Eye (tissue), 1 donor: ENCODE measurements at regions not wholly inside any gene's neighbourhood (a gene's known extent, or its start where the extent isn't known, plus 50 kb on each side); places are given as distances from the start of the nearest gene placed in this dataset.

ENCODE experiments used
- DNase-seq: peaks from one replicate; pipeline ENCODE4 v3.0.0-alpha.2; 2015

- no peak for DNase-seq
Observed at GRCh38 chr12:124391340-124392261, 96.7 kb downstream of the RFLNA start.

- DNase-seq, result no peak
Observed at GRCh38 chr12:124390442-124391097, 95.7 kb downstream of the RFLNA start.

- no peak for DNase-seq
Observed at GRCh38 chr12:124389725-124390441, 95.0 kb downstream of the RFLNA start.

GRCh38 chr12:124389138-124389724 lies 94.3 kb downstream of the RFLNA start:
- peak; percentile 88 for DNase-seq

GRCh38 chr12:124388679-124389137 lies 93.8 kb downstream of the RFLNA start:
- peak; percentile 92 for DNase-seq

- DNase-seq, result no peak
Observed at GRCh38 chr12:124388038-124388671, 93.3 kb downstream of the RFLNA start.

DNA sequence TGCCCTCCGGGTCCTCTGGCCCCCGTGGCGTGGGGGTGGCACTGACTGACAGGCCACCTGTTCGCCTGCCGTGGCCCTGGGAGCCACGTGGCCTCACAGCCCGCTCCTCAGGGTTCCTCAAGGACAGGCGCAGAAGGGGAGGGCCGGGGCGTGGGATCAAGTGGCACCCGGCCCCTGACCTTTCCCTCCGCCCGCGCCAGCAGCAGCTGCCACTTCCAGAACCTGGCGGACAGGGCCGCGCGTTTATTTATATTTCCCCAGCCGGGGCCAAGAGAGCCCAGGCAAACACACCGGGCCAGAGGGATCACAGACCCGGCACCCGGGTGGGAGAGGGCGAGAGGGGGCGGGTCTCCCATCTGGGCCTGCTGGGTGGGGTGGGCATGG lies 92.6 kb downstream of the RFLNA start:
- no peak for DNase-seq

GRCh38 chr12:124386661-124387527 lies 92.0 kb downstream of the RFLNA start:
- no peak for DNase-seq

DNA sequence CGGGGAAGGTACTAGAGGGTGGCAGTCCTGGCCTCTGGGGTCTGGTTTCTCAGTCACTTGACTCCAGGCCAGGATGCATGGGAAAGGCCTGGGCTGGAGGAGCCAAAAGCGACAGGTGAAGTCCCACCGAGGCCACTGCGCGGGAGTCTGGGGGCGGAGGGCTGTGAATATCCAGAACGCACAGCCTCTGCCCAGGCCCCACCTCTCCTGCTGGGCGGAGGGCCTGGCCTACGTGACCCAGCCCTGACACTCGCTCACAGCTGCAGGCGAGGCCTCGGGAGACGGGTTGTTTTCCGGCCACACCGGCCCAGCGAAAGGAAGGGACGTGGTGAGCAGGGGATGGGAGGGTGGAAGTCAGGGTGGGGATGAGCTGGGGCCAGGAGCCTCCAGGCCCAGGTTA lies 91.2 kb downstream of the RFLNA start:
- DNase-seq, result peak; percentile 39

DNA sequence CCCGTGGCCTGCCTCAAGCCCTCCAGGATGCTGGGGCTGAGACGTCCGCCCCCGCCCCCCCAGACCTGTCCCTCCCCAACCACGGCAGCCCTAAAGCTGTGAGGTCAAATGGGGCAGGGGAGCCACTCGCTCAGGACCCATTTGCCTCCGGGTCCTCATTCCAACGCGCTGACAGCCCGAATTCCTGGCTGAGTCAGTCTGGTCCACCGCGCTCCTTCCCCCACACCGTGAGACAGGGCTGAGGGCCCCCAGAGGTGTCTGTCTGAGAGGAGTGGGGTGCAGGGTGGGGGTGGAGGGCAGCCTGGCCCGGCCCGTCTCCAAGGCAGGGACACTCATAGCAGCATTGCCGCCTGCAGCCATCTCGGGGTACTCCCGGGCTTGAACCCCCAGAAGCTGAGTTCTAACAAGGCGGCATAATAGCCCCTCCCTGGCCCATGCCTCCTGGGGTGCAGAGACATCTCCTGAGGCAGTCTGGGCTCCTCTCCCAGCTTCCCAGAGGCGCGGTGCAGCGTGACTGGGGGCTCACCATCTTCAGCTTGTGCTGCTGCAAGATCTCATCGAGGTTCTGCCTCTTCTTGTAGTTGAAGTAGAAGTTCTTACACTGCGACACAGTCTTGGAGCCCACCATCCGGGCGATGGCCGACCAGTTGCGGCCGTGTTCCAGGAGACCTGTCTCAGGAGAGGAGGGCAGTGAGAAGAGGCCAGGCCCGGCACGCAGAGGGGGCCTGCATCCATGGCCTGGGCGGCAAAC lies 90.5 kb downstream of the RFLNA start:
- DNase-seq, result peak; percentile 47

GRCh38 chr12:124384299-124384894 lies 89.5 kb downstream of the RFLNA start:
- DNase-seq, result no peak

GRCh38 chr12:124383028-124383427 lies 88.1 kb downstream of the RFLNA start:
- DNase-seq, result no peak

DNA sequence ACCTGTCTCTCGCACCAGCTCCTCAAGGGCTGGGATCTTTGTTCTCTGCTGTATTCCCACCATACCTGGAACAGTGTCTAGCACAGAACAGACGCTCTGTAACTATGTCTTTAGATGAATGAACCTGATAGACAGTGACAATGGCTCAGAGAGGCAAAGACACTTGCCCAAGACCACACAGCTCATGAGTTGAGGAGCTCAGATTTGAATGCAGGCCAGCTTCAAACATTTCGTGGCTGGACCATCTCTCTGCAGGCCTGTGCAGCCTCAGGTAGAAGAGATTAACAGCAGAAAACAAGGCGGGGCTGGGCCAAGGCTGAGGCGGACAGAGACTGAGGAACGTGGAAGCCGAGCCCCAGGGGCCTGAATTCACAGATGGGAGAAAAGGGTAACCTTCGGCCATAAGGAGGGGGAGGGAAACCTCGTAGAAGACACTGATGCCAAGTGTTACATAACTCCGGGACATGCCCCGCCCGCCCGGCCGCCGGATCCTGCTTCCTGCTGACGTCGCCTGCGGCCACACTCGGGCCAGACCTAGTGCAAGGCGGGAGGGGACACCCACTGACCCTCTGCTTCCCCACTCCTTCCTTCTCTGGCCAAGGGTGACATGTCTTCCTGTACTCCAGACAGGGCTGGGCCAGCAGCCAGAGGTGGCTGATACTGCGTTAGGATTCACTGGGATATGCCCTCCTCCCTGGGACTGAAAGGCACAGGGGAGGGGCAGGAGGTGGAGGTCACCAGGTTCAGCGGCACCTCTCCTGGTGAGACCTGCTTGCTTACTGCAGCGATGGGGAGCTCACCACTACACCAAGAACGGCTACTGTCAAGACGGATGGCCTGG lies 86.8 kb downstream of the RFLNA start:
- no peak for DNase-seq

DNA sequence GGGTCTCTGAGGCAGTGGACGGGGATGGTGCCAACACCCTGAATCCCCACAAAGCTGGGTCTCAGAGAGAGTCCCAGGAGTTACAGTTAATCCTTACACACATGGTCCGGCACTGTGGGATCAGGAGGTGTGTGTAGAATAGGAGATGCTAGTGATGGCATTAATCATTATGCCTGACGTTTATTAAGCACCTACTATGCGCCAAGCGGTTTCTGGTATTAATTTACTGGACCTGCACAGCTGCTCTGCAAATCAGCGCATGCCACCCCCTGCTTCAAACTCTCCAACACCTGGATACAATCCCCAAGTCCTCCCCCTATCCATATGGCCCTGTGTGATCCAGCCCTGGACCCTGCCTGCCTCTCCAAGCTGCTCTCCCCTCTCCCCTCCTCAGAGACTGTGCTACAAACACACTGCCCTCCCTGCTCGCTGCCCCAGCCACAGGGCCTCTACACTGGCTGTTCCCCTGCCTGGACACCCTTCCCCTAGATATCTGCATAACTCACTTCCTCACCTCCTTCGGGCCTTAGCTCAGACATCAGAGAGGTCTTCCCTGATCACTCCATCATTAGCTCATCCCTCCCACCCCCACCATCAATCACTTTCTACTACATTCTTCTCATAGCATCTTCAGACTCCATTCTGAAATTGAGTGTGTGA lies 86.0 kb downstream of the RFLNA start:
- no peak for DNase-seq

- DNase-seq, result peak; percentile 68
Observed at GRCh38 chr12:124379938-124380754, 85.3 kb downstream of the RFLNA start.

GRCh38 chr12:124379379-124379937 lies 84.6 kb downstream of the RFLNA start:
- DNase-seq, result no peak

GRCh38 chr12:124378926-124379325 lies 84.0 kb downstream of the RFLNA start:
- no peak for DNase-seq
